ENCODE measurements at regions not wholly inside any gene's neighbourhood (a gene's known extent, or its start where the extent isn't known, plus 50 kb on each side); places are given as distances from the start of the nearest gene placed in this dataset.
A peak's percentile ranks its signal among the peaks of the same experiment; 100 is the strongest.
"Not testable (repeated sequence)": the region's sequence is repeated elsewhere in the genome, so short reads cannot be mapped to it uniquely, and the experiment has no call there.

- no peak for DNase-seq
Observed at GRCh38 chr1:60562740-60563139, 489.2 kb upstream of the C1orf87 start.

DNA sequence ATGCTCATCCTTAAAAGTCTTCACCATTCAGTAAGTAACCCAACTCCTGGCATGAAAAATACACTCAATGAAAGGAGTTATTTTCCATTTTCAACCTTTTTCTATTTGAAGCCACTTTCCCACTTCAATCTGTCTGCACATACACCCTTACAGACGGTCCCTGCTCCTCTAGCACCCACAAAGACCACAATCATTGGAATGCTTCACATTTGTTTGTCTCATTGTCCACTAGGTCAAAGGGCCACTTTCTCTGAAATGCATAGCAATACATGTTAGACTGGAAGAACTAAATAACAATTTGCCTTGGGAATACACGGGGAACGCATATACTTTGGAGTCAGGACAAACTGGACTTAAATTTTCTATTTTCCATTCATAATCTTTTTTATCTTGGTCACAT lies 487.1 kb upstream of the C1orf87 start:
- no peak for DNase-seq

GRCh38 chr1:60558236-60558635 lies 484.7 kb upstream of the C1orf87 start:
- no peak for DNase-seq

- DNase-seq: no peak
Observed at GRCh38 chr1:60553730-60554129, 480.2 kb upstream of the C1orf87 start.

DNA sequence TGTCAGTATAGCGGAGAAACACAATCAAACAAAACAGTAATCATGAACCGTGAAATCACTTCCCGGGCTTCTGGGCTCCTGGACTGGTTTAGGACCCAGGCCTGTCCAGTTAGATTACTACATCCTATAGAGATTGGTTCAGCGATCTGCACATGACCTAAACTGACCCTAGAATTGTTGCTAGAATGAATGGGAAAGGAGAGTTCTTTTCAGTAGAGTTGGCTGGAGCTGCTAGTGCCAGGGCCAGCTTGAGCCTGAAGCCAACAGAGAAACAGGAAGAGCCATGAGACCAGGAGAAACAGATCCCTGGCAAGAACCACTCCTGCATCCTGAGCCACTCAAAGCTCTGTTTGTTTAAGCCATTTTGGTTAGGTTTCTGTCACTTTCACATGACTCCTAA lies 474.3 kb upstream of the C1orf87 start:
- DNase-seq: peak in 12 of 51 donors; percentile 1 to 28 (median 8)

DNA sequence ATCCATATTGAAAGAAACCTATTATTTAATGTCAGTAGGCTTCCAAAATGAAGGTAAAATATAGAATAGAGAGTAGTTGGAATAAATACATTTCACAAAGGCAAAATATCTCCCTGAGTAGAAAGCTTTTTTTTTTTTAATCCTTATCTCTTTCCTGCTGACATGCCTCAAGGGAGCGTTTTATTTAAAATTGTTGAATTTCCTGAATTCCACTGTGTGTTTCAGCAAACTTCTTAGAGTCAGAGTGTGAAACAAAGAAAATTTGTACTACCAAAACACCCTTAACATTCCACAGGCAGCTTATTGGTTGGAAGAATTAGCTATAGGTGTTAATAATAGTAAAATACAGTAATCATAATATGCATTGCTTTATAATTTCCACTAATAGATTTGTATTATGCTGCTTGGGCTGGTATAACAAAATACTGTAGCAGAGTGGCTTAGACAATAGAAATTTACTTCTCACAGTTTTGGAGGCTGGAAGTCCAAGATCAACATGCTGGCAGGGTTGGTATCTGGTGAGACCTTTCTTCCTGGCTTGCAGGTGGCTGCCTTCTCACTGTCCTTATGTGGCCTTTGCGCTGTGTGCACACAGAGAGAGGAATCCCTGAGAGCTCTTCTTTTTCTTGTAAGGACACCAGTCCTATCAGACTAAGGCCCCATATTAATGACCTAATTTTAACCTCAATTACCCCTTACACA lies 468.4 kb upstream of the C1orf87 start:
- DNase-seq: no peak

GRCh38 chr1:60540141-60540540 lies 466.6 kb upstream of the C1orf87 start:
- DNase-seq: no peak

GRCh38 chr1:60535713-60536112 lies 462.1 kb upstream of the C1orf87 start:
- DNase-seq: no peak

DNA sequence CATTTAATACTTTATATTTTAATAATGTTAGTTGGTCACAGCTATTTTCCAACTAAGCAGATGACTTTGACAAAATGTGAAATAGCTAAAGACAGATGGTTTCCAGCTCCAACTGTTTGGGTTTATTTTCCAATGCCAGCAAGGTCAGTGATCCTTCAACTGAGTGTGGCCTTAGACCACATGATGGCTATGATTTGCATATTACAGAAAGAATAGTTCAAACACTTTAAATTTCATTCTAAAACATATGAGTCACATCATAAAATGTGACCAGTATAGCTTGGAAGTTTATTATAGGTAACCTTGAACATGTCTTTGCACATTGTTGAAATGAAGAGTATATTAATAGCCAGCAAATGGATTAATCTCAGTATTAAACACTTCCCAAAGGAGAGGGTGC lies 454.0 kb upstream of the C1orf87 start:
- DNase-seq: no peak

GRCh38 chr1:60516996-60517395 lies 443.4 kb upstream of the C1orf87 start:
- DNase-seq: no peak

- no peak for DNase-seq
Observed at GRCh38 chr1:60510162-60510561, 436.6 kb upstream of the C1orf87 start.

GRCh38 chr1:60504206-60504840 lies 430.8 kb upstream of the C1orf87 start:
- no peak for DNase-seq

DNA sequence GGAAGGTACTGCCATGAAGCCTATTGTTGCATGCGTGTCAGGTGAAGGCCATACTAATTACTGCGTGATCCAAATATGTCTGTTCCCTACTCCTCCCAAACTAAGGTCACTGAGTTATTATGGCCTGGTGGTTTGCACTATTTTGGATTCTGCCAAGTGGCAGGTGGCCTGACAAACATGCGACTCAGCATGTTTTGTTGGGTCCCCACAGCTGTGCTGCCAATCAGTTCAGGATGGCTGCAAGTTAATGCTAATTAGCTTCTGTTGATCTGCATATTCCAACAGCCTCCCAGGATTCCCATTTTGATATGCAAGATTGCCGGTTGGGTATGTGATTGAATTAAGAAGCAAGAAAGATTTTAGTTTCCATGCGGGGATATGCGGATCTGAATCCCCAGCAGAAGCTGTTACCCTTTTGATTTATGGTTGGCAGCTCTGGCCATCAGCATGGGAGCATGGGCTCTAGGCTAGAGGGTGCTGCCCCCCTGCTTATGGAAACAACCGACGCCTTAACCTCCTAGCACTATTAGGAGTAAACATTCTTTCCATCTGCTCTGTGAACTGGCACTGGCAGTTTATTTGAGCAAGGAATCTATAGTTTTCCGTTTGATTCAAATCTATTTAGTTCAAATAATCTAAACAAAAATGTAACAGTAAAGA lies 429.8 kb upstream of the C1orf87 start:
- DNase-seq: no peak

DNA sequence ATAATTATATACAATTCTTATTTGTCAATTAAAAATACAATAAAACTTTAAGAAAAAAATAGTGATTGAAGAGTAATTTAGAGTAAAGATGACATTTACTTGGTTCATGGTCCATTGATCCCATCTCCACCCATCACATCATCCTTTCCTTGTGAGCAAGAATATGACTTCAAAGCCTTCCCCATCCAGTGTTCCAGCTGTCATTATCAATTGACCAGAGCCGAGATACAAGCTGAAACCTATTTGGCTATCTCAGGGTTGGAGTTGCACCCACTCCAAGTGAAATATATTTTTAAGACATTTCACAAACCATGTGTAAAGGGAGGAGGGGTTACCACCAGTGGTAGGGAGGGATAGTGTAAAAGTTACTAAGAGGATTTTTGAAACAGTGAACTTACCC lies 428.9 kb upstream of the C1orf87 start:
- DNase-seq: no peak

DNA sequence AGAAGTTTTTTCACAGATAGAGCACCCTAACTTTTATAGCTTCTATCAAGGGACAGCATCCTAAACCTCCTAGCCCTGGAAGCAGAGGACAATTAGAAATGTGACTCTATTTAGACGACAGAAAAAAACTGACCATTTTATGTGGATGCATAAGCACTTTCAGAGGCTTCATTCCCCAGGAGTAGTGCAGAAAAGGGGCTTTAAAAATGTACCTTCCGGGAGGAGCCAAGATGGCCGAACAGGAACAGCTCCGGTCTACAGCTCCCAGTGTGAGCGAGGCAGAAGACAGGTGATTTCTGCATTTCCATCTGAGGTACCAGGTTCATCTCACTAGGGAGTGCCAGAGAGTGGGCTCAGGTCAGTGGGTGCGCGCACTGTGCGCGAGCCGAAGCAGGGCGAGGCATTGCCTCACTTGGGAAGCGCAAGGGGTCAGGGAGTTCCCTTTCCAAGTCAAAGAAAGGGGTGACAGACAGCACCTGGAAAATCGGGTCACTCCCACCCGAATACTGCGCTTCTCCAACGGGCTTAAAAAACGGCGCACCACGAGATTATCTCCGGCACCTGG lies 416.4 kb upstream of the C1orf87 start:
- not testable (repeated sequence) for DNase-seq

DNA sequence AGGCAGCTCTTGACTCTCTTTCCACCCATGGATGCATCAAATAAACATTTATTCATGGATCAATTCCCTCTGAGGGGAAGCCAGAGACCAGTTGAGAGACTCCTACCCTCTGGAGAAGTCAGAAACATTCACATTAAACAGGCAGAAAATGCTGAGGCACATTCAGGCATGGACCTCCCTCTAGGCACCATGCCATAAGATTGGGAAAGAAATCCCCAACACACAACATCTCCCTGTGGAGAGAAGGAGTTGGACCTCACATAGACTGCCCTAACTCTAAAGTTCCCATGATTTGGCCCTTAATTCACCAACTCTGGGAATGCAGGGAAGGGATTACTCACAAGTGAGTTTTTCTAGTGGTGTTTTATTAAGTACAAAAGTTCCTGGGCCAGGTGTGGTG lies 415.3 kb upstream of the C1orf87 start:
- no peak for DNase-seq

DNA sequence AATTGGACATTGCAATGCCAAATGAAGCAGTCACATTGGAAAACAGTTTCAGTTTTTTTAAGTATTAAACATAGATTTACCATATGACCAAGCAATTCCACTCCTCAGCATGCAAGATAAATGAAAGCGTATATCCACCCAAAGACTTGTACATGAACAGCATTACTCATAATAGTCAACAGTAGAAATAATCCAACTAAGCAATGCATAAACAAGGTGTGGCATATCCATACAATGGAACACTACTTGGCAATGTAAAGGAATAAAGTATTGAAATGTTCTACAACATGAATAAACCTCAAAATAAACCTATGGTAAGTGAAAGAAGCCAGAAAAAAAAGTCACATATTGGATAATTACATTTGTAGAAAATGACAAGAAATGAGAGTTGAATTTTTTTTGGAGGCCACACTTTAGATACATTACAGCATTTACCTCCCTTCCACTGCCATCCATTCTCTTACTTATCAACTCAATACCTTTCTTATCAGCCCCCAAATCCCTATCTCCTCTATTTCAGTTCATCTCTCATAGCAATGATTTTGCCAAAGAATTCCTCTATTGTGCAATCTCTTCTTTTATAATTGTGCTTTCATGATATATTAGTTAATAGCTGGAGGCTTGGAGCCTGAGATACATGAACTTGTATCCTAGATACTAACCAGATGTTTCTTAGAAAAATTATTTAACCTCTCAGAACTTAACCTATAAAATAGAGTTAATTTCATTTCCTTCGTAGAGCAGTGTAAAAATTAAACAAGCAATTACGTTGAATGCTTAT lies 414.2 kb upstream of the C1orf87 start:
- DNase-seq: no peak

GRCh38 chr1:60483509-60483908 lies 409.9 kb upstream of the C1orf87 start:
- DNase-seq: no peak

- DNase-seq: no peak
Observed at GRCh38 chr1:60470246-60470645, 396.7 kb upstream of the C1orf87 start.

DNA sequence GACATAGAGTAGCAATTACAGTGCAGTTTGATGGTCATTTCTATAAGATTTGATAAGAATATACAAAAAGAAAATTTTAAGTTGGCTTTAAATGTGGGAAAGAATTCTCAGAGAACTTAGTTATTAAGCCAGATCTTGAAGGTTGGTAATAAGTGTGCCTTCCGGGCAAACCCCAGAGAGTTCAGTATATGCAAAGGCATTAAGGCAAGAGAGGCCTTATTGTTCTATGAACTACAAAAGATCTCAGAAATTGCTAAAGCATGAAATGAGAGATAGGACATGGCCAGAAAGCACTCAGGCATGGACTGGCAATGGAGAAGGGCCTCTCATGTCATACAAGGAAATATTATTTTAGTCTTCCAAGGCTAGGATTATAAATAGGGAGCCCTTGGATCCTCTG lies 390.2 kb upstream of the C1orf87 start:
- no peak for DNase-seq

DNA sequence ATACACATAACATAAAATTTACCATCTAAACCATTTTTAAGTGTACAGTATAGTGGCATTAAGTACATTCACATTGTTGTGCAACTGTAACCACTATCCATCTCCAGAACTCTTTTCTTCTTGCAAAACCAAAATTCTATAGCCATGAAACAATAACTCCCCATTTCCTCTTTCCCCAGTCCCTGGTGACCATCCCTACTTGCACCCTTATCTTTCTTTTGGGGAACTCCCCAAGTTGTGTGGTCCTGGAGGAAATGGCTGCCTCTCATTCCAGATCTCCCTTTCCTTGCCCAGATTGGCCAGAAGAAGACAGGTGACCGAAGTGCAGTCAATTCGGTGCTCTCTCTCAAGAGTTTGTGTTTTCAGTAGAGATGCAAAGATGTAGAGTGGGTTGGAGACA lies 389.6 kb upstream of the C1orf87 start:
- no peak for DNase-seq
